Lower lobe of right lung (tissue), 2 donors: ENCODE measurements at regions not wholly inside any gene's neighbourhood (a gene's known extent, or its start where the extent isn't known, plus 50 kb on each side); places are given as distances from the start of the nearest gene placed in this dataset.

Source experiments
- ATAC-seq, 2 donors: fragments of 200-7000 bp; cut with Tn5 transposase; one replicate each; pipeline ENCODE4 v1.9.1; 2020 to 2022; ENCODE audit warnings: mild to moderate bottlenecking in 2 of 2, moderate library complexity in 2 of 2
- DNase-seq: peaks from one replicate; pipeline ENCODE4 v3.0.0-alpha.2; 2020
- H3K27ac ChIP-seq: fragments of 200-600 bp; one replicate; pipeline ENCODE4 v1.8.0; 2022
- H3K27me3 ChIP-seq: fragments of 200-600 bp; one replicate; pipeline ENCODE4 v1.8.0; 2022; ENCODE audit warnings: low read depth
- H3K36me3 ChIP-seq: fragments of 200-600 bp; one replicate; pipeline ENCODE4 v1.8.0; 2022; ENCODE audit warnings: mild to moderate bottlenecking
- H3K4me1 ChIP-seq: fragments of 200-600 bp; one replicate; pipeline ENCODE4 v1.8.0; 2022
- H3K4me3 ChIP-seq: fragments of 200-600 bp; one replicate; pipeline ENCODE4 v1.8.0; 2022; ENCODE audit warnings: mild to moderate bottlenecking
- H3K9me3 ChIP-seq: fragments of 200-600 bp; one replicate; pipeline ENCODE4 v1.8.0; 2022
- CTCF ChIP-seq: fragments of 200-600 bp; IDR thresholded peaks from one replicate; pipeline ENCODE4 v1.8.0; 2022; ENCODE audit warnings: antibody characterized with exemption, mild to moderate bottlenecking
- intact Hi-C: fragments of 100-400 bp; cut with DNase I; formaldehyde crosslinking; loops from one replicate; pipeline ENCODE4 v1.11.0; 2022
- donor health status: DM: no; HTN: yes; CAD: no; lungs with severe emphysema.

GRCh38 chr2:193549661-193550060, 1354.9 kb upstream of the TMEFF2 start:
- intact Hi-C loops: no loop called here
- H3K27ac ChIP-seq: no peak overlapping the region
- H3K4me3 ChIP-seq: no peak overlapping the region
- H3K4me1 ChIP-seq: no peaks in the 10 kb centered on the region
- H3K9me3 ChIP-seq: no peaks in the 10 kb centered on the region
- no peaks in the 10 kb centered on the region for H3K36me3 ChIP-seq
- DNase-seq: no peak
- H3K27me3 ChIP-seq: no peaks in the 10 kb centered on the region
- TF ChIP-seq CTCF: no peak
- ATAC-seq: no peak

DNA sequence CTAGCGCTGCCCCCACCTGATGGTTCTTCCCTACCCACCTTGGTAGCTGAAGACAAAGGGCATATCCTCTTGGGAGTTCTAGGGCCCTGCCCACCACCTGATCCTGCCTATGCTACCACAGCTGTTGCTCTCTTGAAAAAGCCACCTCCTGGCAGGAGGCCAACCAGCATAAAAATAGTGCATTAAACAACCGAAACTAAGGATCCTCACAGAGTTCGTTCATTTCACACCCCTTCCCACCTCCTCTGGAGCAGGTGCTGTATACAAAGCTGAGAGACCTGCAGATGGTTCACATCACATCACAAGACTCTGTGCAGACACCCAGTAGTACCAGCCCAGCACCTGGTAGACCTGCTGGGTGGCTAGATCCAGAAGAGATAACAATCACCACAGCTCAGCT, 1348.0 kb upstream of the TMEFF2 start:
- no peak overlapping the region for H3K4me3 ChIP-seq
- H3K9me3 ChIP-seq: no peaks in the 10 kb centered on the region
- ATAC-seq (no peak), DNase-seq (no peak)
- intact Hi-C loops: no loop called here
- H3K27ac ChIP-seq: no peak overlapping the region
- no peaks in the 10 kb centered on the region for H3K27me3 ChIP-seq
- TF ChIP-seq CTCF: no peak
- H3K4me1 ChIP-seq: no peaks in the 10 kb centered on the region
- H3K36me3 ChIP-seq: no peaks in the 10 kb centered on the region

DNA sequence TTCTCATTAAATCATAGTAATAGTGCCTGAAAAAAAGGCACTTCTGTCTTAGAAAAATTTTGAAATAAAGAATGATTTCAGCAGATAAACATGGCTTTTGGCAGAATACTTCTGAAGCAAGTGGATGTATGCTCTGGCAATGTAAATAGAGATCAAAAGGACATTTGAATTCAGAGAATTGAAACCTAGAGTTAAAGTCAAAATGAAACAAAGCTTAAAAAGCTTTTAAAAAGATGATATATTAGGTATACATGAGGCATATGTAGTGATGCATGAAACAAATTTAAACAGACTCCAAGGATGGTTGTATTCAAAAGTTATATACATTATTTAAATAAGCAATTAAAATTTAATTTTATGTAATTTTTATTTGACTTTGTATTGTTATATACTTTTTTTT, 1344.5 kb upstream of the TMEFF2 start:
- Histone ChIP-seq H3K27me3 (no peaks in the 10 kb centered on the region), H3K27ac (no peak overlapping the region), H3K36me3 (no peaks in the 10 kb centered on the region), H3K4me1 (no peaks in the 10 kb centered on the region), H3K4me3 (no peak overlapping the region), H3K9me3 (no peaks in the 10 kb centered on the region)
- TF ChIP-seq CTCF: no peak
- ATAC-seq (no peak), DNase-seq (no peak)
- intact Hi-C loops: no loop called here

DNA sequence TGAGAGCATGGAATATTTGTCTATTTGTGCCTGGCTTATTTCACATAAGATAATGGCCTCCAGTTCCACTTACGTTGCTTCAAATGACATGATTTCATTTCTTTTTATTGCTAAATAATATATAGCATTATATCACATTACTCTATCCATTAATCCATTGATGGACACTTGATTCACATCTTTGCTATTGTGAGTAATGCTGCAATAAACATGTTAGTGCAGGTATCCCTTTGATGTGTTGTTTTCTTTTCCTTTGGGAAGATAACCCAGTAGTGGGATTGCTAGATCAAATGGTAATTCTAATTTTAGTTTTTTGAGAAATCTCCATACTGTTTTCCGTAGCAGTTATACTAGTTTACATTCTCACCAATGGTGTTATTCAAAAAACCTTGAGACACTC, 1343.3 kb upstream of the TMEFF2 start:
- no peaks in the 10 kb centered on the region for H3K36me3 ChIP-seq
- no peak overlapping the region for H3K27ac ChIP-seq
- no peaks in the 10 kb centered on the region for H3K9me3 ChIP-seq
- ATAC-seq (no peak), DNase-seq (no peak)
- TF ChIP-seq CTCF: no peak
- H3K4me1 ChIP-seq: no peaks in the 10 kb centered on the region
- no peak overlapping the region for H3K4me3 ChIP-seq
- no peaks in the 10 kb centered on the region for H3K27me3 ChIP-seq
- intact Hi-C loops: no loop called here

DNA sequence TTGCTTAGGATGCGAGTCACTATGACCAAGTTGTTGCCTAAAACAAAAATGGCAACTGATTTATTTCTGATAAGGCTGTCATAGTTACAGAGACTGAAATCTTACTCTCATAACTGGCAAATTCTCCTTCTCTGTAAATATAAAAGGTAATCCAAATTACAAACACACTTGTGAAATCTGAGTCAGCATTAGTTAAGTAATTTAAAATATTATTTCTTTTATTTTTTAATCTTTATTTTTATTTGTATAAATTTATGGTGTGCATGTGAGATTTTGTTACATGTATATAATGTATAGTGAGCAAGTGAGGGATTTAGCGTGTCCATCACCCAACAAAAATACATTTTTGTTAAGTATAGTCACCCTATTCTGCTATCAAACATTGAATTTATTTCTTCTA, 1342.8 kb upstream of the TMEFF2 start:
- Histone ChIP-seq H3K9me3 (no peaks in the 10 kb centered on the region), H3K27ac (no peak overlapping the region), H3K27me3 (no peaks in the 10 kb centered on the region), H3K4me1 (no peaks in the 10 kb centered on the region), H3K4me3 (no peak overlapping the region), H3K36me3 (no peaks in the 10 kb centered on the region)
- no peak for TF ChIP-seq CTCF
- DNase-seq (no peak), ATAC-seq (no peak)
- intact Hi-C loops: no loop called here

- Histone ChIP-seq H3K27me3 (no peaks in the 10 kb centered on the region), H3K9me3 (no peaks in the 10 kb centered on the region), H3K4me1 (no peaks in the 10 kb centered on the region), H3K36me3 (no peaks in the 10 kb centered on the region), H3K27ac (no peak overlapping the region), H3K4me3 (no peak overlapping the region)
- ATAC-seq (no peak), DNase-seq (no peak)
- no peak for TF ChIP-seq CTCF
- intact Hi-C loops: no loop called here
Measured at GRCh38 chr2:193528458-193528857, 1333.7 kb upstream of the TMEFF2 start.
